Glomerular visceral epithelial cell (primary cell): ENCODE measurements at regions not wholly inside any gene's neighbourhood (a gene's known extent, or its start where the extent isn't known, plus 50 kb on each side); places are given as distances from the start of the nearest gene placed in this dataset.
A peak's percentile ranks its signal among the peaks of the same experiment; 100 is the strongest.

Experiments
- DNase-seq: peaks from one replicate; pipeline ENCODE4 v3.0.0-alpha.2; 2016; ENCODE audit errors: extremely low spot score

DNA sequence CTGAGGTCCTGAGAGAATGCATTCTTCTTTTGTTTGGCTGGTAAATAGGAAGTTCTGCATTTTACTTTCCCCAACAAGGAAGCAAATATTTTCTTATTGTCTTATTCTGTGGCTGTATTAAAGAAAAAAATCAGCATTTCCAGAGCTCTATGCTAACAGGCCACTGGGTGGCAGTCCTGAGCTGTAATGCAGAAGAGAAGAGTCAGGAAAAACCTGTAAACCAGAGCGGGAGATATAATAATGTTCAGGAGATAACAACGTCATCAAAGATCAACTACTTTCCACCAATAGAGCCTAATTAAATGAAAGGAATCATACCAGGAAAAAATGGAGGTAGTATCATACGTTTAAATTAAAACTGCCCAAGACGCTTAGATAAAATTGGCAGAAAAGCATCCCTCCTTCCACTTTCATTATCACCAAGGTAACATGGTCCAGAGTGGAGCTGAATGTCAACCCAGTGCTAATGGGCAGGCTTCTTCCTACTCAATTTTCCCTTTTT lies 55.6 kb upstream of the CARMIL1 start:
- peak; percentile 73 for DNase-seq

DNA sequence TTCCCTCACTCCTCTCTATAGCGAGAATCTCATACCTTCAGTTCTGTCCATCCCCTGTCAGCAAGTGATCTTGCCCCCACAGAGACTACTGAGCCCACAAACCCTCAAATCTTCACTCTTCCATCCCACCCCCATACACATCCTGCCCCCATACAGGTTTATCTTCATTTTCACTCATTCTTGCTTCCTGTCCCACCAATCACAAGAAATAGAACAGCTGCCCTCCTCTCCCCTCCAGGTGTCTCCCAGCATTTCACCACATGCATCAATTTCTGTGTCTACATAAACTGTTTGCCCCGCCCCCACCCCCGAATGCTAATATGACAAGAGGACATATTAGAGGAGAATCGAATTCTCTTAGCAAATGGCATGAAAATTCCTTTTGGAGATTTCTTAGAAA lies 54.9 kb upstream of the CARMIL1 start:
- no peak for DNase-seq

DNA sequence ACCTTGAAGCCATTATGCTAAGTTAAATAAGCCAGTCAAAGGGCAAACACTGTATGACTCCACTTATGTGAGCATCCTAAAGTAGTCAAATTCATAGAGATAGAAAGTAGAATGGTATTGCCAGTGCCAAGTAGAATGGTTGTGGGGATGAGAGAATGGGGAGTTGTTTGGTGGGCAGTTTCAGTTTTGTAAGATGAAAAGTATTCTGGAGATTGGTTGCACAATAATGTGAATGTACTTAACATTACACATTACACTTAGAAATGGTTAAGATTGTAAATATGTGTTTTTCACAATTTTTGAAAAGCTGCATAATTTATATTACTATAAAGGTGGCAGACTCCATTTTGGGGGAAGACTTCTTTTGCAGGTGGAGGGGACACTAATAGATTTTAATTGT lies 51.3 kb upstream of the CARMIL1 start:
- DNase-seq: no peak
